Hippocampal formation (tissue), 2 donors: ENCODE measurements at regions not wholly inside any gene's neighbourhood (a gene's known extent, or its start where the extent isn't known, plus 50 kb on each side); places are given as distances from the start of the nearest gene placed in this dataset.
"Not testable (repeated sequence)": the region's sequence is repeated elsewhere in the genome, so short reads cannot be mapped to it uniquely, and the experiment has no call there.

ENCODE experiments used
- DNase-seq, 2 donors: peaks; one replicate each; lab custom pipeline; 2025; lab: John Stamatoyannopoulos, UW

DNA sequence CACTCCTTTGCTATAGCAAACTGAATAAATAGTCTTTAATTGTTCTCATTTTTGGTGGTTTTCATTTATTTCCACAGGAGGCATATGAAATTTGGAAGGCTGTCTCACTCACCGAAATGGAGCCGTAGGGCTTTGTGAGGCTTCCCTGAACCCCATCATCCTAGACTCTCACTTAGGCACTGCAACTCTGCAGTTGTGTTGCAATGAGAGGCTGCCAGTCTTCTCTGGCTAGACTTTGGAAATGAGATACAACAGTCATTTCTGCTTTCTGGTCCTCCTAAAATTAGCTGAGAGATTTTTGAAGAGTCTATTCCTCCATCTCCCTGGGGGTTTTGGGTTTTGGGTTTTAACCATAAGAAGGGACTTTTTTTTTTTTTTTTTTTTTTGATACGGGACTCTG lies 146.5 kb downstream of the SH3BGRL start:
- no peak for DNase-seq

DNA sequence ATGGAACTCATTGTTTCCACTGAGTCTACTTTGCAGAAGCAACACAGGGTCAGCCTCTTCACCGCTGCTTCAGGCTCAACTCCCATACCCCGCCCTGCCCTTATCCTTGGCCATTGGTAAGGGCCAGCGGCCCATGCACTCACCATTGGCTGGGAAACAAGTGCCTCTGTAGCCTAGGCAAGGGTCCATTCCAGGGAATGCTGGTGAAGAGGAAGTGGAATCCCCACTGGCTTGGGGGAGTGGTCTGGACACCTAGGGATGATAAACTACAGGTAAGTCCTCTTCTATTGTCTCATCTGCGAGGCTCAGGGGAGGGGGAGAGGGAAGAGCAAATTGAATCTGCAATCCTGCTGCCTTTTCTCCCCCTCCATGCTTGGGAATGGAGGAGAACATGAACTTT lies 153.1 kb downstream of the SH3BGRL start:
- DNase-seq, result no peak

DNA sequence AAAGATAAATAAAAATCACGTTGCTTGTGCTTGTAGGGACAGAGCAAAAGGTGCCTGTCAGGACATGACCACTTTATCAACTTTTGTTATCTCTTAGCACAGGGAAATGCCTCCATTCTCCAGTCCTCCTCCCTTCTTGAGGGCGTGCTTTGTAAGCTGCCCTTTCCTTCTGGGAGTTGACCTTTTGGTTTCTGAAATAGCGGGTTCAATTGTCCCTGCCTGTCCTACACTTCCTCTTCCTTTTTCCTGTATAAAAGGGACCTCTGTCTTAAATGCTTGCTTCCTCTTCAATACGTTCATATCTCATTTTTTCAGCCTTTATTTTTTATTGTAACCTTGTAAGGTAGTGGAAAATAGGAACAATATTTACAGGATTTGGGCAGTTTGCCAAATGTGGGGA lies 153.5 kb downstream of the SH3BGRL start:
- DNase-seq, result no peak

DNA sequence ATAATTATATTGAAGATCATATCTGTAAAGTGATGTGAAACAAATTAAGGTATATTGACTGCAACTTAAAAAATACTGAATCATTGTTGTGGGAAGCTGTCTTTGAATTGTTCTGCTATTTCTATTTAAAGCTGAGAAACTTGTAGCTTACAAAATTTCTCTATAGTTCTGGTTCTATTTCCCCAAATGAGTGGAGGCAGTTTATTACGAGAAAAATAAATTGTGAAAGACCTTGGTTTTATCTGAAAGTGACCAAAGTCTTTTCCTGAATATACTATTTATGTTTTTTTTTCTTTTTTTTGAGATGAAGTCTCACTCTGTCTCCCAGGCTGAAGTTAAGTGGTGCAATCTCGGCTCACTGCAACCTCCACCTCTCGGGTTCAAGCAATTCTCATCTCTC lies 165.4 kb downstream of the SH3BGRL start:
- DNase-seq, result no peak

DNA sequence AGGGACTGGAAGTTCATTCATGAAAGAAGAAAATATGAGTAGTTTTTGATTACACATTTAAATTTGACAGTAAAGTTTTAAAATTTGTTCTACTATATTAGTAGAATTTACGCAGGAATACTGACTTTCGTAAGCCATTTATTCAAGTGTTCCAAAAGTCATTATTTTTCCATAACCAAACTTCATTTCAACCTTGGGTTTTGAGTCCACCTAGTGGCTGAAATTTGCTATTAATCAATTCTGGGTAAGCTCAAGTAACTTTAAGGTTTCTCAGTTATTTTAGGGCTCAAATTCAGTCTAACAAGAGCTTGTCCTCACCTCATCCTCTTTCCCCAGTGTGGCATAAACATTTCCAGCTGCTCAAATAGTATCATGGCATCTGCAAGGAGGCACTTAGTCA lies 175.4 kb downstream of the SH3BGRL start:
- DNase-seq, result no peak

DNA sequence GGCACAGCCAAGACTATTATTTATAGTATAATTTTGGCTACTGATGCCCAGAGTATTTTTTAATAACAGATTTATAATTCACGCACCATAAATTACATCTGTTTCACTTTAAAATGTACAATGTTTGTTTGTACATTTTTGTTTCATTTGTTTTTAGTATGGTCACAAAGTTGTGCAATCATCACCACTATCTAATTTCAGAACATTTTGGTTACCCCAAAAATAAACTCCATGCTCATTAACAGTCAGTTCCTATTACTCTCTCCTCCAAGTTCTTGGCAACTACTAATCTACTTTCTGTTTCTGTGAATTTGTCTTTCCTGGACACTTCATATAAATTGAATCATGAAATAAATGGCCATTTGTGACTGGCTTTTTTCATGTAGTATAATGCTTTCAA lies 176.7 kb downstream of the SH3BGRL start:
- DNase-seq, result no peak

DNA sequence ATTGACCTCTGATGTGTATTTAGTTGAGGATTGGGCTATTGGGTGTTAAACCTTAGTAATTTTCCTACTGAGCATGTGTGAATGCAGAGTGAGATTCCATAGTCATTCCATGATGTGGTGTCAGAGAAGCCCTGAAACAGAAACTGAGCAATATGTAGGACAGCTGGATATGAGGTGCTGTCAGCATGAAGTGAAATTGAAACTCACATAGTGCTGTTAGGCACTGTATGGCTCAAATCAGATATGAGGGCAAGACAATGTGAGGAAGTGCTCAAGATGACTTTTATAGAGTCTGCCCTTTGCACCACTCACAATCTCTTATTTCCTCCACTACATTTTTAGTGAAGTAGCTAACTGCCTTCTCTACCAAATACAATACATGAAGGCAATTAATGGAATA lies 188.3 kb downstream of the SH3BGRL start:
- no peak for DNase-seq

DNA sequence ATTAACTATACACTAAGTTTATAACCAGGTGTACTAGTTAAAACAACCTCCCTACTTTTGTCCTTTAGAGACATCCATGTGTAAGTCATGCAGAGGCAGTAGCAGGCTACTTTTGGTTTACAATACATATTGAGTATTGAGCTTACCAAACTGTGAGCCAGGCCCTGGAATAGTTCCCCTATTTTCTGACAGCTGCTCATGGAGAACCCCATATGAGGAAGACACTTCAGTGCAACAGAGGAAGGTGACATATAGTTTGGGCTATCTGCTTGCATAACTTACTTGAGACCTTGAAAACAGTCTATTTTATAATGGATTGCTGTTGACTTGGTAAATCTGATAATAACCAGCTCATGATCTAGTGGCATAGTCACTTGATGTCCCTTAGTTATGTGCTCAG lies 190.5 kb downstream of the SH3BGRL start:
- DNase-seq, result no peak

DNA sequence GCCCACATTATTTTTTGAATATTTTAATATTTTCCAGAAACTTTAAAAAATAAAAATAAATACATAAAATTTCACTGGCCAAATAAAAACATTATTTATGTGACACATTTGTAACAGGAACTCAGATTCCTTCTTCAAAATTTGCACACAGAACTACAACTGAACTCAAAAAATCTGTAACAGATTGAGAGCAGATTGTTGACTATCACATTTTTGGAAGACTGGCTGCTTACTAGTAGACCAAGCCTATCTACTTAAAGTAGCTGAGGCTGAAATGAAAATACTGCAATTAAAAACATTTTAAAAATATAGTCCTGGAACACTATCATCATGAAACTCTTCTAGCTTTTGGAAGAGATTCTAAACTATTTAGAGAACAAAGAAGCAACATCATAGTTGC lies 203.9 kb downstream of the SH3BGRL start:
- no peak for DNase-seq

DNA sequence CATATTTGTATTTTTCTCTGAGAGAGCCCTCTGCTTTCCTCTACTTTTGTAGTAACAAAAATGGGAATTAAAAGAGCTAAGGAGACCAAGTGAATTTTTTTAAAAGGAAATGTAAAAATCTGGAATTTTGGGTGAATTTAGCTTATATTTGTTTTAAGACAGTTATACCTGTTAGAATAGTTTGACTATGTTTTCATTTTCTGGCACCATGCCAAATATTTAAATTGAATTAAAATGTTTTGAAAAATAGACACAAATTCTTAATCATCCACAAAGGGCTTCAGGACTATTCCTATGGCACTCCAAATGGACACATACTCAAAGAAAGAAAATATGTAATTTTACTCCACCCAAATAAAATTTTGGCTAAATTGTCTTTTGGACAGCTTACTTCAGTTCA lies 209.6 kb downstream of the SH3BGRL start:
- no peak for DNase-seq

DNA sequence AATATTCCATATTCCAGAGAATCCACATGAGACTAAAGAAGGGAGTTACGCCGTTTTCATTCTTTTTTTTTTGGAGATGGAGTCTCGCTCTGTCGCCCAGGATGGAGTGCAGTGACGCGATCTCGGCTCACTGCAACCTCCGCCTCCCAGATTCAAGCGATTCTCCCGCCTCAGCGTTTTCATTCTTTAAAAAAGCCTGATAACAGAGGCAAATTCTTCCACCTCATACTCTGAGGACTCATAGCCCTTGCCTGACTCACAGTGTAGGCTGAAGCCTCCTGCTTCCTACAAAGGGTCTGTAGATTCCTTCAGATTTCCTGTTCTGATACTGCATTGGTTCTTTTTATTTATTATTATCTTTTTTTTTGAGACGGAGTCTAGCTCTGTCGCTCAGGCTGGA lies 210.5 kb downstream of the SH3BGRL start:
- DNase-seq, result no peak

DNA sequence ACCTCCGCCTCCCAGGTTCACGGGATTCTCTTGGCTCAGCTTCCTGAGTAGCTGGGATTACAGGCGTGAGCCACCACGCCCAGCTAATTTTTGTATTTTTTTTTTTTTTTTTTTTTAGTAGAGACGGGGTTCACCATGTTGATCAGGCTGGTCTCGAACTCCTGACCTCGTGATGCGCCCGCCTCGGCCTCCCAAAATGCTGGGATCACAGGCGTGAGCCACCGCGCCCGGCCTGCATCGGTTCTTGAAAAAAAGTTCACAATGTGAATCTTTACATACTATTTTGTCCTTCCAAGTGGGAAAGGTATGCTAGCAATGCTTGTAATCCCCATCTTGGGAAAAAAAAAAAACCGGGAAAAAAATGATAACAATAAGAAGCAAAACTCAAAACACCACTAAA lies 211.0 kb downstream of the SH3BGRL start:
- not testable (repeated sequence) for DNase-seq

DNA sequence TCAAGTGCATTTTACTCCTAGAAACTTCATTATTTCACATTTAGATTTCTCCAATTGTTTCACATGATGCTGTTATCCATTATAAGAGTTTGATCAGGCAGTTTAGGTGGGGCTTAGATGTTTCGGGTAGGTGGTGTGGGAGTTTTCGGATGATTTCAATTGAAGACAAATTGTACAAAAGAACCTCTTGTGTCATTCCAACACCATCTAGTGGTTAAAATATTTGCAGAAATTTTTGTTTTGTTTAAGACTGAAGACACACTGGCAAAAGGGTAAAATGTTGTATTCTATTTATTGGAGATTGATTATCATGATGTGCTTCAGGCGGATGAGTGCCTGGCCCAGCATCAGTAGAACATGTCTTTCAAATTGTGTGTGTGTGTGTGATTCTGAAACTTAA lies 212.7 kb downstream of the SH3BGRL start:
- peak in 1 of 2 donors; percentile 20 for DNase-seq
